VCaP (cell line): ENCODE measurements at regions not wholly inside any gene's neighbourhood (a gene's known extent, or its start where the extent isn't known, plus 50 kb on each side); places are given as distances from the start of the nearest gene placed in this dataset.

ENCODE experiments used
- H3K27ac ChIP-seq: fragments of 450-650 bp; 2 replicates; pipeline ENCODE4 v1.5.1; 2017
- TF ChIP-seq, protein P1 (sequence below): fragments of 450-650 bp; conservative IDR thresholded peaks from 2 replicates; pipeline ENCODE4 v1.5.1; 2017; ENCODE audit warnings: mild to moderate bottlenecking, moderate library complexity

DNA sequence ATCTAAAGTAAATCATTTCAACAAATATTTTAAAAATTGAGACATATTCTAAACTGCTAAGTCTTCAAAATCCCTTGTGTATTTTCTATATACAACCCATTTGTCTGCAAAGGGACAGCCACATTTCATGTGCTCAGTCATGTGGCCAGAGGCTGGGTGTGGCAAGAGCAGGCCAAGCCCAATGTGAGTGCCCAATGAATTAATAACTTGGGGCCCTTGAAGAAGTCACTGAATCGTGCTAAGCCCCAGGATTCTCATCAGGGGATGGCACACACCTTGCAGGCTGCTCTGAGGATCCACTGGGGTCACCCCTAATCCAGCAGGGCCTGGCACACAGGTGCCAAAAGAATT lies 78.2 kb upstream of the SMIM23 start:
- TF ChIP-seq, protein P1, sequence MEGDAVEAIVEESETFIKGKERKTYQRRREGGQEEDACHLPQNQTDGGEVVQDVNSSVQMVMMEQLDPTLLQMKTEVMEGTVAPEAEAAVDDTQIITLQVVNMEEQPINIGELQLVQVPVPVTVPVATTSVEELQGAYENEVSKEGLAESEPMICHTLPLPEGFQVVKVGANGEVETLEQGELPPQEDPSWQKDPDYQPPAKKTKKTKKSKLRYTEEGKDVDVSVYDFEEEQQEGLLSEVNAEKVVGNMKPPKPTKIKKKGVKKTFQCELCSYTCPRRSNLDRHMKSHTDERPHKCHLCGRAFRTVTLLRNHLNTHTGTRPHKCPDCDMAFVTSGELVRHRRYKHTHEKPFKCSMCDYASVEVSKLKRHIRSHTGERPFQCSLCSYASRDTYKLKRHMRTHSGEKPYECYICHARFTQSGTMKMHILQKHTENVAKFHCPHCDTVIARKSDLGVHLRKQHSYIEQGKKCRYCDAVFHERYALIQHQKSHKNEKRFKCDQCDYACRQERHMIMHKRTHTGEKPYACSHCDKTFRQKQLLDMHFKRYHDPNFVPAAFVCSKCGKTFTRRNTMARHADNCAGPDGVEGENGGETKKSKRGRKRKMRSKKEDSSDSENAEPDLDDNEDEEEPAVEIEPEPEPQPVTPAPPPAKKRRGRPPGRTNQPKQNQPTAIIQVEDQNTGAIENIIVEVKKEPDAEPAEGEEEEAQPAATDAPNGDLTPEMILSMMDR = no peak
- H3K27ac ChIP-seq = no peak overlapping the region

DNA sequence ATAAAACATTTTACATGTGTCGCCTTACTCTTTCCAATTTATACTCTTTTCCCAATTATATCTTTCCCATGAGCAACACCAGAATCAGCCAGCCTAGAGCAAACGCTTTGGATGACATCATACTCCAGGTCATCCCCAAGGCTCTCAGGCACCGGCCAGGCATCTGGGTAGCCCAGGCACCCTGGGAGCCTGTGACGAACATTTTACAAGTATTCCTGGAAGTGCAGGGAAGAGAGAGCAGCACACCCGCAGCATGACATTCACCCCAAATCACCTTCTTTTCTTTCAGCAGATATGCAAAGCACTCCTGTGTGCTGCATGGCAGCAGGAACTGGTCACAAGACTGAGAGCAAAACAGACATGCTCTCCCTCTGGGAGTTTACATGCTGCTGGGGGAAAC lies 75.7 kb upstream of the SMIM23 start:
- no peak overlapping the region for H3K27ac ChIP-seq
- TF ChIP-seq, protein P1 = no peak

DNA sequence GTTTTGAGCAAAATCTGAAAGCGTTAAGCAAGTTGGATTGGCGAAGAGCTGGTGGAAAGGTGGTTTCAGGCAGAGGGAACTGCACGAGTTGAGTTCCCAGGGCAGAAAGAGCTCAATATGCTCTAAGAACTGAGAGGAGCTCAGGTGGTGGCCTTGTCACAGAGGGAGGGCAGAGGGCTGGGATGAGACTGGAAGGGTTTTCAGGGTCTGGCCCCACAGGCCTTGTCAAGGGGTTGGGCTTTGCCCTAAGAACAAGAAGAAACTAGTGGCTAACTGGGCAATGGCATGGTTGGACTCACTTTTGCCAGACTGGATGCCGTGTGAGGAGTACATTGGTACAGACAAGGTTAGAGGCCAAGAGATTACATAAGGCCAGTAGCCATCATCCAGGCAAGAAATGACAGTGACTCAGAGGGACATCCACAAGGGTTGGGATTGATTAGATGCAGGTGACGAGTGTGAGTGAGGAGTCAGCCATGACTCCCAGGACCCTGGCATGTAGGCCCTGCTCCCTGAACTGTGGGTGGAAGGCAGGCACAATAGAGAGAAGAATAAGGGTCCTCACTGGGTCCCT lies 75.1 kb upstream of the SMIM23 start:
- TF ChIP-seq, protein P1 = no peak
- H3K27ac ChIP-seq = no peak overlapping the region

DNA sequence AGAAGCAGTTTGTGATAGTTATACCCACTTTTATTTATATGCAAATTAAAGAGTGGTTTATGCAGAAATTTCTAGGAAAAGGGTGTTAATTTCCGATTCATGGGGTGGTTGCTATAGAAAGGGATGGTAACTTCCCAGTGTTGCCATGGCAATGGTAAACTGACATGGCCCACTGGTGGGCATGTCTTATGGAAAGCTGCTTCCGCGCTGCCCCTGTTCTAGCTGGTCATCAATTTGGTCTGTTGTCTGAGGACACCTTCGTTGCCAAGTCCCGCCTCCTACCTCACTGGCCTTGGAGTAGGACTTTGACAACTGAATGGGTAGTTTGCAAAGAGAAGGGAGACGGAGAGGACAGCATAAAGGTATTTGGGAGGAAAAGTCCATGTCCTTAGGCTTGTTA lies 74.0 kb upstream of the SMIM23 start:
- H3K27ac ChIP-seq = no peak overlapping the region

DNA sequence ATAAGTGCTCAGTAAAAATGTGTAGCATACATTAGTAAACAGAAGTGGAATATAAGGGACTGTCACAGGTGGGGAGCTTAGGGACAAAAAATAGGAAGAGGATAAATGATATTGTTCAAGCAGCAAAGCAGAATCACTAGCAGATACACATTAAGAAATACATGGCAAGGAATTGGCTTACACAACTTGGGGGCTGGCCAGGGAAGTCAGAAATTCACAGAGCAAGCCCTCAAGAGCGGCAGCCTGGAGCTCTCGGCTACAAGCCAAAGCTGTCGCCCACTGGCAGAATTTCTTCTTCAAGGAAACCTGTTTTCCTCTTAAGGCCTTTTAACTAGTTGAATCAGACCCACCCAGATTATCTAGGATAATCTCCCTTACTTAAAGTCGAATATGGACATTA lies 73.0 kb upstream of the SMIM23 start:
- H3K27ac ChIP-seq = no peak overlapping the region
- TF ChIP-seq, protein P1 = no peak

More for the DNA sequence above, 74.0 kb upstream of the SMIM23 start:
- TF ChIP-seq, protein P1 = no peak

DNA sequence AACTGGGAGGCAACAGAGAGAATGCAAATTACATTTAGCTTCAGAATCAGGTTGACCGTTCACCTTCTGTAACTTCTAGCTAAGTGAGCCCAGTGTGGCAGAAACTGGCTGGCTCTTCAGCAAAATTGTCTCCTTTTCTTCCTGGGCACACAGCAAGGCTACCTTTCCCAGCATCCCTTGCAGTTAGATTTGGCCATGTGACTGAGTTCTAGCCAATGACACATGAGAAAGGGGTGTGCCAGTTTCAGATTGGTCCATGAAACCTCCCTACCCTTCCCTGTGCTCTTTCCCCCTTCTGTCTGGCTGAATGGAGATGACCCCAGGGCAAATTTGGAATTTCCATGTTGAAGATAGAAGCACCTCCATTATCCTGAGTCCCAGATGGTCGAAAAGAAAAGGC lies 72.5 kb upstream of the SMIM23 start:
- no peak overlapping the region for H3K27ac ChIP-seq
- TF ChIP-seq, protein P1 = no peak

DNA sequence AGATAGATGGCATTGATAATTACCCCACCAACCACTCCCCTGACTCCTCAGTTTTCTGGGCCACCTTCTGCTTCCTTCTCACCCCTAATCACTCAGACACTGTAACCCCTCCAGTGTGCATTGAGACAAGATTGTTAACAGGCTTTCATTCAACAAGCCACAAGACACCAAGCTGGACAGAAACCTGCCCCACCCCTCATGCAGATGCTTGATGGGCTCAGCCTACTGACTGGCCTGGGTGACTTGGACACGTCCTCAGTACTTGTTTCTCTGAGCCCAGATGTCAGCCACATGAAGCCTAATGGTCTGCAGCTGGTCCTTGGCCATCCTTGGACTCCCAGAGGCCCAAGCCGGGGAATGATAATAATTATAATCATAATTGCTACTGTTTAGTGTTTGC lies 71.4 kb upstream of the SMIM23 start:
- H3K27ac ChIP-seq = no peak overlapping the region
- TF ChIP-seq, protein P1 = no peak
